Natural killer cell (primary cell): ENCODE measurements at regions not wholly inside any gene's neighbourhood (a gene's known extent, or its start where the extent isn't known, plus 50 kb on each side); places are given as distances from the start of the nearest gene placed in this dataset.

ENCODE experiments used
- ATAC-seq, 3 donors: fragments of 150-1000 bp in 2 of 3; fragments of 200-7000 bp in 1 of 3; cut with Tn5 transposase; 1 replicate in 1 of 3; 2 replicates in 2 of 3; pipeline ENCODE4 v1.10.0; 2021; ENCODE audit warnings: mild to moderate bottlenecking in 2 of 3, moderate library complexity in 2 of 3
- DNase-seq, 2 donors: peaks; one replicate each; pipeline versions ENCODE4 v3.0.0 to v3.0.0-alpha.2; 2013 to 2021; ENCODE audit warnings: mixed read lengths in 1 of 2
- H3K27ac ChIP-seq: one replicate; pipeline ENCODE4 v1.5.1; 2013; ENCODE audit warnings: mild to moderate bottlenecking, low read length
- H3K27me3 ChIP-seq: one replicate; pipeline ENCODE4 v1.6.1; 2013; ENCODE audit warnings: low read length; ENCODE audit not compliant: control insufficient read depth, insufficient read depth
- H3K36me3 ChIP-seq: one replicate; pipeline ENCODE4 v1.6.1; 2013; ENCODE audit warnings: low read length; ENCODE audit not compliant: control insufficient read depth, insufficient read depth
- H3K4me1 ChIP-seq: one replicate; pipeline ENCODE4 v1.6.1; 2013; ENCODE audit warnings: low read length; ENCODE audit not compliant: control insufficient read depth, insufficient read depth
- H3K4me3 ChIP-seq: one replicate; pipeline ENCODE4 v1.5.1; 2013; ENCODE audit warnings: low read length
- H3K9me3 ChIP-seq: one replicate; pipeline ENCODE4 v1.6.1; 2013; ENCODE audit warnings: low read length; ENCODE audit not compliant: control insufficient read depth, insufficient read depth
- H3K27ac Mint-ChIP-seq, 2 donors: one replicate each; pipeline ENCODE4 v1.8.0; 2022; ENCODE audit warnings: mild to moderate bottlenecking in 2 of 2, mixed read lengths in 2 of 2, moderate library complexity in 1 of 2
- H3K27me3 Mint-ChIP-seq, 2 donors: one replicate each; pipeline ENCODE4 v1.8.0; 2022; ENCODE audit warnings: low read depth in 2 of 2, mixed read lengths in 2 of 2
- H3K36me3 Mint-ChIP-seq: one replicate; pipeline ENCODE4 v1.8.0; 2022; ENCODE audit warnings: mixed read lengths
- H3K4me1 Mint-ChIP-seq, 2 donors: one replicate each; pipeline ENCODE4 v1.8.0; 2022; ENCODE audit warnings: mixed read lengths in 2 of 2
- H3K4me3 Mint-ChIP-seq: one replicate; pipeline ENCODE4 v1.8.0; 2022; ENCODE audit warnings: mild to moderate bottlenecking, moderate library complexity, mixed read lengths
- H3K9me3 Mint-ChIP-seq, 2 donors: one replicate each; pipeline ENCODE4 v1.8.0; 2022; ENCODE audit warnings: mixed read lengths in 2 of 2
- CTCF ChIP-seq: fragments of 200-600 bp; IDR thresholded peaks from one replicate; pipeline ENCODE4 v1.8.0; 2022; ENCODE audit warnings: antibody characterized with exemption
- WGBS: methylation state at CpG from one replicate; pipeline ENCODE4 v1.1.7; 2013; ENCODE audit warnings: missing lambda C conversion rate; ENCODE audit not compliant: insufficient coverage; 5-methylcytosine and 5-hydroxymethylcytosine counted together
- intact Hi-C: fragments of 100-400 bp; cut with micrococcal nuclease; formaldehyde crosslinking; loops from one replicate; pipeline ENCODE4 v1.14.2; 2022

GRCh38 chr1:222138095-222138494 is 396.2 kb upstream of the DUSP10 start:
- H3K27ac ChIP-seq, result no peak overlapping the region
- peaks cover 0 to 11% of the 10 kb centered on the region in 2 donors for H3K27me3 Mint-ChIP-seq
- no peak overlapping the region for H3K4me3 Mint-ChIP-seq
- no peak overlapping the region for H3K4me3 ChIP-seq
- H3K36me3 ChIP-seq, result no peaks in the 10 kb centered on the region
- no peaks in the 10 kb centered on the region for H3K4me1 ChIP-seq
- TF ChIP-seq CTCF, result no peak
- H3K36me3 Mint-ChIP-seq, result peaks cover 8% of the 10 kb centered on the region
- no CpG with 5 or more reads among the region's 15 CpGs for WGBS
- peaks cover 0 to 3% of the 10 kb centered on the region in 2 donors for H3K9me3 Mint-ChIP-seq
- no peak for DNase-seq
- H3K27me3 ChIP-seq, result no peaks in the 10 kb centered on the region
- no peaks in the 10 kb centered on the region for H3K9me3 ChIP-seq
- H3K27ac Mint-ChIP-seq, result no peak overlapping the region
- no peak for ATAC-seq
- H3K4me1 Mint-ChIP-seq, result peaks cover 0 to 13% of the 10 kb centered on the region in 2 donors
- intact Hi-C loops, result no loop called here

GRCh38 chr1:222136869-222137268 is 395.0 kb upstream of the DUSP10 start:
- peaks cover 0 to 16% of the 10 kb centered on the region in 2 donors for H3K4me1 Mint-ChIP-seq
- H3K27me3 Mint-ChIP-seq, result peaks cover 3 to 16% of the 10 kb centered on the region in 2 donors
- Histone ChIP-seq H3K27ac (no peak overlapping the region), H3K4me3 (no peak overlapping the region), H3K36me3 (no peaks in the 10 kb centered on the region), H3K27me3 (no peaks in the 10 kb centered on the region), H3K4me1 (no peaks in the 10 kb centered on the region), H3K9me3 (no peaks in the 10 kb centered on the region)
- no peak for DNase-seq
- H3K36me3 Mint-ChIP-seq, result peaks cover 8% of the 10 kb centered on the region
- H3K27ac Mint-ChIP-seq, result no peak overlapping the region
- intact Hi-C loops, result no loop called here
- ATAC-seq, result no peak
- no CpG with 5 or more reads among the region's 1 CpG for WGBS
- TF ChIP-seq CTCF, result no peak
- H3K4me3 Mint-ChIP-seq, result no peak overlapping the region
- peaks cover 0 to 3% of the 10 kb centered on the region in 2 donors for H3K9me3 Mint-ChIP-seq

- Mint-ChIP-seq H3K36me3 (peaks cover 7% of the 10 kb centered on the region), H3K27me3 (peaks cover 19 to 43% of the 10 kb centered on the region in 2 donors), H3K4me3 (peak overlapping the region; percentile 75), H3K9me3 (no peaks in the 10 kb centered on the region), H3K4me1 (peaks cover 51 to 58% of the 10 kb centered on the region in 2 donors), H3K27ac (peak overlapping the region in 1 of 2 donors; percentile 27)
- peaks cover 10% of the 10 kb centered on the region for H3K4me1 ChIP-seq
- H3K27ac ChIP-seq, result no peak overlapping the region
- TF ChIP-seq CTCF, result no peak
- no peaks in the 10 kb centered on the region for H3K27me3 ChIP-seq
- H3K36me3 ChIP-seq, result no peaks in the 10 kb centered on the region
- DNase-seq (peak in 1 of 2 donors; percentile 27), ATAC-seq (peak; percentile 64 to 90 (median 79))
- intact Hi-C loops, result no loop called here
- H3K4me3 ChIP-seq, result no peak overlapping the region
- no peaks in the 10 kb centered on the region for H3K9me3 ChIP-seq
Measured at GRCh38 chr1:222129041-222129440, 387.2 kb upstream of the DUSP10 start.

- DNase-seq (no peak), ATAC-seq (no peak)
- intact Hi-C loops, result no loop called here
- no peaks in the 10 kb centered on the region for H3K9me3 Mint-ChIP-seq
- H3K27me3 Mint-ChIP-seq, result peaks cover 19 to 42% of the 10 kb centered on the region in 2 donors
- H3K4me3 ChIP-seq, result no peak overlapping the region
- peaks cover 51 to 58% of the 10 kb centered on the region in 2 donors for H3K4me1 Mint-ChIP-seq
- H3K27me3 ChIP-seq, result no peaks in the 10 kb centered on the region
- peak overlapping the region; percentile 21 for H3K4me3 Mint-ChIP-seq
- H3K27ac ChIP-seq, result no peak overlapping the region
- no peak overlapping the region for H3K27ac Mint-ChIP-seq
- peaks cover 10% of the 10 kb centered on the region for H3K4me1 ChIP-seq
- 86% methylated on average over 3 of the region's 3 CpGs for WGBS
- no peaks in the 10 kb centered on the region for H3K36me3 ChIP-seq
- TF ChIP-seq CTCF, result no peak
- no peaks in the 10 kb centered on the region for H3K36me3 Mint-ChIP-seq
- no peaks in the 10 kb centered on the region for H3K9me3 ChIP-seq
Measured at GRCh38 chr1:222127526-222128152, 385.8 kb upstream of the DUSP10 start.
